HAP-1 (cell line): ENCODE measurements at regions not wholly inside any gene's neighbourhood (a gene's known extent, or its start where the extent isn't known, plus 50 kb on each side); places are given as distances from the start of the nearest gene placed in this dataset.

Experiments used
- DNase-seq, 2 experiments: peaks; one replicate each; pipeline ENCODE4 v3.0.0-alpha.2; 2016 to 2020; ENCODE audit warnings: low spot score in 2 of 2
- H3K27me3 ChIP-seq: fragments of 250-450 bp; sonication (Bioruptor Pico); 2 replicates; pipeline ENCODE4 v1.5.1; 2020; ENCODE audit warnings: low read depth, mild to moderate bottlenecking, moderate library complexity
- H3K36me3 ChIP-seq: fragments of 250-450 bp; sonication (Bioruptor Pico); replicated peaks from 2 replicates; pipeline ENCODE4 v1.5.1; 2020; ENCODE audit warnings: mild to moderate bottlenecking
- H3K4me1 ChIP-seq: fragments of 250-450 bp; sonication (Bioruptor Pico); 2 replicates; pipeline ENCODE4 v1.5.1; 2020; ENCODE audit warnings: mild to moderate bottlenecking
- H3K4me3 ChIP-seq: fragments of 250-450 bp; sonication (Bioruptor Pico); 2 replicates; pipeline ENCODE4 v1.5.1; 2020; ENCODE audit warnings: mild to moderate bottlenecking, moderate library complexity
- H3K9me3 ChIP-seq: fragments of 250-450 bp; sonication (Bioruptor Pico); 2 replicates; pipeline ENCODE4 v1.5.1; 2020; ENCODE audit warnings: mild to moderate bottlenecking, moderate library complexity
- in situ Hi-C: fragments of 300-500 bp; cut with MboI; formaldehyde crosslinking; loops from 3 replicates; pipeline ENCODE4 v1.14.3; 2020; ENCODE audit warnings: low sequenced_read_pairs, inconsistent platforms, mixed read lengths

GRCh38 chr7:16066805-16067459 lies 354.4 kb downstream of the CRPPA start:
- no peak for DNase-seq
- Histone ChIP-seq H3K36me3 (no peaks in the 10 kb centered on the region), H3K9me3 (no peaks in the 10 kb centered on the region), H3K27me3 (peaks cover 23% of the 10 kb centered on the region), H3K4me3 (no peak overlapping the region), H3K4me1 (no peaks in the 10 kb centered on the region)
- in situ Hi-C loops, result no loop called here

DNA sequence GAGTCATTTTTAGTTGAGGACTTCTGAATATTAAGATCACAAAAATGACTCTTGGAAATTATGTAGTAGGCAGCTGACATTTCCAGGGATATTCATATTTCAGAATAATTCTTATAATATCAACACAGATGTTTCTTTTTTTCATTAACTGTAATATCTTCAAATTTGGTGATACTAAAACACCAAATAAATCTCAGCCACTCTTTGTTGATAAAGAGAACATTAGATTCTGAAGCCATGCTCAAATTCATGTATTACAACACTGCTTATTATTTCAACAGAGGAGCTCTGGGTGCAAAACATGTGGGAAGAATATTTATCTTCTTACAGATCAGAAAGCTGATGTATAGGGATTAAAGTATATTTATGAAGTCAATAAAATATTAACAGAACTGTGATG lies 355.4 kb downstream of the CRPPA start:
- H3K27me3 ChIP-seq, result peaks cover 23% of the 10 kb centered on the region
- in situ Hi-C loops, result no loop called here

DNA sequence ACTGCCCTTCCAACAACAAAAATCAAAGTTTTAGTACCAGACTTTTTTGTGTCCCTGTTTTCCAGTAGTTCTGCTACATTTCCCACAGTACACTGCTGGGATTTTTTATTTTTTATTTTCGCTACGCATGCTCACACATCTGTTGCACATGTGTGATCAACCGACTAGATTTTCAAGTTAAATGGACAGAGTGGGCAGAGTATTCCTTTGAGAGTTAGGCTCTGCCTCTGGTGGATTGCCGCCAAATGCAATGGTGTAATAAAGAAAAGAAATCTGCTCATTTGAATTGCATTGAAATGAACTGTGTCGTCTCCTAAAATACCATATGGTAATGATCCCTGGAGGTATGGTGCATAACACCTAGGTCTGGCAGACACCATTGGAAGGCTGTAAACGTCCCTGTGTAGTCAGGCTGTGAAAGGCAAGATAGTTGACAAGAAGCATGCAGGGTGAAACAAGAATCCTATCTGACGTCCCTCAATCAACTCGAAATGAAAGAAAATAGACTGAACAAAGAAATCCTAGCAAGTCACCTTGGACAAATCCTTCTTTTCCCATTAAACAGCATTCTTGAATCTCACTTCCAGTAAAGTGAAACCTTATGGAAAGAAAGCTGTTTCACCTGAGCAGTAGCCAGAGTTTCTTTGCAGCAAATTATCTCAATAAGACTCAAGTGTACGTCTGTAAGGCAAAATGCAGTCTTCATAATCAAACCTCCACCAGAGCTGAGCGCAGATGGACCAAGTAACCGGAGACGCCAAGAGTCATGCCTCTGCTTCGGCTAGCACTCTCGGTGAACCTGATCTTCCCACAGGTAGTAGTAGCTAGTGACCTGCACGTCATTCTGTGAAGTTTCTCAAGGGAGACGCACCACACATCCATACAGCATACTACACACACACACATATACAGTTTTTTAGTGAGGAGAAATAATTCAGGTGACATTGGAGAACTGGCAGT lies 357.3 kb downstream of the CRPPA start:
- no peak for DNase-seq
- Histone ChIP-seq H3K9me3 (no peaks in the 10 kb centered on the region), H3K27me3 (peaks cover 24% of the 10 kb centered on the region), H3K36me3 (no peaks in the 10 kb centered on the region), H3K4me1 (peaks cover 9% of the 10 kb centered on the region), H3K4me3 (no peak overlapping the region)
- in situ Hi-C loops, result no loop called here

More for the DNA sequence above, 355.4 kb downstream of the CRPPA start:
- DNase-seq, result no peak
- Histone ChIP-seq H3K9me3 (no peaks in the 10 kb centered on the region), H3K4me3 (no peak overlapping the region), H3K4me1 (peaks cover 5% of the 10 kb centered on the region), H3K36me3 (no peaks in the 10 kb centered on the region)

DNA sequence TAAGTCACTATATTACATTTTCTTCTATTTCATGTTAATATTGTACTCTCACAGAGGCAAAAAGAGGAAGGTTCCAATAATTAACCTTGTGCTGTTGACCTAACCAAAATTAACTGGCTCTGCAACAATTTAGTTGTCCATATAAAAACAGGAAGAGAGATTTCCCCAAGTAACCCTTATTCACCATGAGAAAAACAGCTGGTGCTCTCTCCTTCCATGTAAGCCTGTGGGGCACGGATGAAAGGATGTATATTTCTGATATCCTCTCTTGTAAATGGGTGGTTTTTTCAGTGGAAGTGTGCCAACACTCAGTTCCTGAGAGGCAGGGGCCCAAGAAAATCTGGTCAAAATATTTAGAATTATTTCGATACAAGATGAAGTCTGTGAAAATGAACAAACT lies 358.1 kb downstream of the CRPPA start:
- no peak overlapping the region for H3K4me3 ChIP-seq
- in situ Hi-C loops, result no loop called here
- H3K9me3 ChIP-seq, result no peaks in the 10 kb centered on the region
- peaks cover 23% of the 10 kb centered on the region for H3K27me3 ChIP-seq
- H3K36me3 ChIP-seq, result no peaks in the 10 kb centered on the region
- peaks cover 9% of the 10 kb centered on the region for H3K4me1 ChIP-seq
- no peak for DNase-seq

- Histone ChIP-seq H3K4me3 (no peak overlapping the region), H3K36me3 (no peaks in the 10 kb centered on the region), H3K4me1 (peaks cover 9% of the 10 kb centered on the region), H3K27me3 (peaks cover 23% of the 10 kb centered on the region), H3K9me3 (no peaks in the 10 kb centered on the region)
- in situ Hi-C loops, result no loop called here
- DNase-seq, result no peak
Observed at GRCh38 chr7:16062269-16062668, 359.1 kb downstream of the CRPPA start.

DNA sequence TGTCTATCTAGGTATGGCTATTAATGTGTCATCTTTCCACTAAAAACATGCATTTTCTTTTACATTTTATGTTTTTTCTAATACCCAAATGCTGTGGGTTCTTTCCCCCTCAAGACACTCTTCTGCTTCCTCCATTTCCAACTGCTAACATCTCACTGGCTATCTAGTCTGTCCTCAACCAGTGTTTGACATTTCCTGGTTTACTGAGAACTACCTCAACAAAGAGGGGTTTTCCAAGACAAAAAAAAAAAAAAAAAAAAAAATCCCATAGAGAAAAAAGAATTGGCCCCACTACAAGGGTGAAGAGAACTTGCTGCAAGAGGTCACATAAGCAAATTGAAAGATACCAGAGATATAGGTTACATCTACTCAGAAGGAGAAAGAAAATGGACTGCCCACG lies 359.7 kb downstream of the CRPPA start:
- Histone ChIP-seq H3K27me3 (peaks cover 23% of the 10 kb centered on the region), H3K4me1 (peaks cover 9% of the 10 kb centered on the region), H3K36me3 (no peaks in the 10 kb centered on the region), H3K4me3 (no peak overlapping the region), H3K9me3 (no peaks in the 10 kb centered on the region)
- DNase-seq, result no peak
- in situ Hi-C loops, result no loop called here

DNA sequence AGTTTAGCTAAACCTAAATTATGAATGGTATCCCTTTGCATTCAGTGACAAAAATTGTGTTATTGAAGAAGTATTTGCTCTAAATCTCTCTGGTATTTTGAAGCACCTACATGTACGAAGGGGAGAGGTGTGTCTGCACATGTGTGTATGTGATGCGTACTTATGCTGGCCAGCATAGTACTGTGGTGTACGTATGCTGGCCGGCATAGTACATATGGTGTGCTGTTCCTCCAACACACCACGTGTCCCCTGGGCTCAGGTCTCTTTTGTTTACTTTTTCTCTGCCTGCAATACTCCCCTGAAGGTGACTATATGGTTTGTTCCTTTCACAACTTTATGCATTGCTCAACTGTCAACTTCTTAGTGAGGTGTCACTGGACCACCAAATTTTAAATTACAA lies 360.3 kb downstream of the CRPPA start:
- peak; percentile 29 to 49 for DNase-seq
- in situ Hi-C loops, result no loop called here
- Histone ChIP-seq H3K27me3 (peaks cover 20% of the 10 kb centered on the region), H3K36me3 (no peaks in the 10 kb centered on the region), H3K9me3 (no peaks in the 10 kb centered on the region), H3K4me1 (peaks cover 9% of the 10 kb centered on the region), H3K4me3 (no peak overlapping the region)

GRCh38 chr7:16060502-16060901 lies 360.8 kb downstream of the CRPPA start:
- in situ Hi-C loops, result no loop called here
- no peak overlapping the region for H3K4me3 ChIP-seq
- H3K4me1 ChIP-seq, result peaks cover 9% of the 10 kb centered on the region
- no peaks in the 10 kb centered on the region for H3K36me3 ChIP-seq
- H3K9me3 ChIP-seq, result no peaks in the 10 kb centered on the region
- DNase-seq, result no peak
- peaks cover 20% of the 10 kb centered on the region for H3K27me3 ChIP-seq

GRCh38 chr7:16055263-16055976 lies 365.9 kb downstream of the CRPPA start:
- H3K9me3 ChIP-seq, result no peaks in the 10 kb centered on the region
- no peak for DNase-seq
- H3K4me3 ChIP-seq, result no peak overlapping the region
- in situ Hi-C loops, result no loop called here
- no peaks in the 10 kb centered on the region for H3K36me3 ChIP-seq
- peaks cover 1% of the 10 kb centered on the region for H3K4me1 ChIP-seq
- peaks cover 4% of the 10 kb centered on the region; the same call in 1 of the 2 replicates for H3K27me3 ChIP-seq

- in situ Hi-C loops, result no loop called here
- Histone ChIP-seq H3K36me3 (no peaks in the 10 kb centered on the region), H3K4me1 (no peaks in the 10 kb centered on the region), H3K4me3 (no peak overlapping the region), H3K9me3 (no peaks in the 10 kb centered on the region), H3K27me3 (no peaks in the 10 kb centered on the region)
- no peak for DNase-seq
Observed at GRCh38 chr7:16051561-16052255, 365.2 kb upstream of the MEOX2 start.

DNA sequence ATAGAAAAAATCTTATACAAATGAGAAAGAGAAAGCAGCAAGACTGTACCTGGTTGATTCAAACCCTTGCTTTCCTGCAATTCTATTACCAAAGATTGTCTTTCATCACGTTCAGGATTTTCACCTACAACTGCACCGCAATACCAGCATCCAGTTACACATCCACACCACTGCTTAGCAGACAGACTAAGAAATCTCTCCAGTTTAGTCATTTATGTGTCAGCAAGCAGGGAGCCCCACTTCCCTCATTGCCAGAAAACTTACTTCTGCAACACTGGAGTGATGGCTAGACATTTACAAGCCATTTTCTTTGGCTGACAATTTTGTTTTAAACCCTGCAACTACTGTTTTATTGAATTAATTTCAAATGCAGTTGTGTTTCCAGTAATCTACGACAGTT lies 359.6 kb upstream of the MEOX2 start:
- Histone ChIP-seq H3K36me3 (no peaks in the 10 kb centered on the region), H3K4me3 (no peak overlapping the region), H3K9me3 (no peaks in the 10 kb centered on the region), H3K27me3 (no peaks in the 10 kb centered on the region), H3K4me1 (no peaks in the 10 kb centered on the region)
- DNase-seq, result no peak
- in situ Hi-C loops, result no loop called here

GRCh38 chr7:16045296-16045695 lies 358.8 kb upstream of the MEOX2 start:
- Histone ChIP-seq H3K36me3 (no peaks in the 10 kb centered on the region), H3K4me3 (no peak overlapping the region), H3K9me3 (no peaks in the 10 kb centered on the region), H3K4me1 (no peaks in the 10 kb centered on the region), H3K27me3 (no peaks in the 10 kb centered on the region)
- DNase-seq, result no peak
- in situ Hi-C loops, result no loop called here

- in situ Hi-C loops, result no loop called here
- no peaks in the 10 kb centered on the region for H3K27me3 ChIP-seq
Observed at GRCh38 chr7:16044645-16045044, 358.2 kb upstream of the MEOX2 start.

More at GRCh38 chr7:16044645-16045044, 358.2 kb upstream of the MEOX2 start:
- no peak overlapping the region for H3K4me3 ChIP-seq
- H3K9me3 ChIP-seq, result no peaks in the 10 kb centered on the region
- no peaks in the 10 kb centered on the region for H3K36me3 ChIP-seq
- no peak for DNase-seq
- no peaks in the 10 kb centered on the region for H3K4me1 ChIP-seq
